ENCODE measurements at regions not wholly inside any gene's neighbourhood (a gene's known extent, or its start where the extent isn't known, plus 50 kb on each side); places are given as distances from the start of the nearest gene placed in this dataset.
"Not testable (repeated sequence)": the region's sequence is repeated elsewhere in the genome, so short reads cannot be mapped to it uniquely, and the experiment has no call there.

DNA sequence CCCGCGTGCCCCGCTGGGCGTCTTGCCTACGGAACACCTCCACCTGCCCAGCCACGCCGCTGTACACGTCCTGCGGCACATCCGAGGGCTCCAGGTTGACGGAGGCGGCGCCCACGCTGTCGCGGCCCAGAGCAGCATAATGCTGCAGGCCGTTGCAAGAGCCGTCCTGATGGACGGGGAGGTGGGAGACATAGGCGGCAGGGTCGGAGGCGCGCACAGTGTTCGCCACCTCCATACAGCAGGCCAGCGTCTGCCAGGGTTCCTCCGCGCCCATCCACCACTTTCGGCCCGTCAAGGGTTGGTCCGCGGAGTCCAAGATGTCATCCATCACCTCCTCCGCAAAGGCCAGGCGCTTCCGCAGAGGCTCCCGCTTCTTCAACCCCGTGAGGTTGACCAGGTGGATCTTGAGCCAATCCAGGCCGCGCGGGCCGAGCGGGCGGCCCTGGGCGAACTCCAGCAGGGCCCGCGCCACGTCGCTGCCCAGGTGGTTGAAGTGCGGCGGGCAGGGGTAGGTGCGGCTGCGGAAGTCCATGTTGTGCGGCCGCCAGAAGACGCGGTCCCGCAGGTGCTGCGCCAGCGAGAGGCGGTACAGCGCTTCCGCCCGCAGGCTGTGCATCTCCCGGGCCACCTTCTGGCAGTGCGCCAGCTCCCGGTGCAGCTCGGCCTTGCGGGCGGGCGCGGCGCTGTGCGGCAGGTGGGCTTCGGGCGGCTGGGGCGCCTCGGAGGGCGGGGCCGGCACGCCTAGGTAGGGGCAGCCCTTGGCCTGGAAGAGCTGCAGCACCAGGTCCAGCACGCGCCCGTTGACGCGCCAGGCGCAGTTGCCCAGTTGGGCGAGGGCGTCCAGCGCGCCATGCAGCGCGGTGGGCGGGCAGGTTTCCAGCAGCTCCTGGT is 72.9 kb upstream of the MED13 start:
- not testable (repeated sequence) for TF ChIP-seq CTCF, POLR2A (IDR thresholded peaks at IDR 0.05)
